ENCODE measurements at regions not wholly inside any gene's neighbourhood (a gene's known extent, or its start where the extent isn't known, plus 50 kb on each side); places are given as distances from the start of the nearest gene placed in this dataset.

DNA sequence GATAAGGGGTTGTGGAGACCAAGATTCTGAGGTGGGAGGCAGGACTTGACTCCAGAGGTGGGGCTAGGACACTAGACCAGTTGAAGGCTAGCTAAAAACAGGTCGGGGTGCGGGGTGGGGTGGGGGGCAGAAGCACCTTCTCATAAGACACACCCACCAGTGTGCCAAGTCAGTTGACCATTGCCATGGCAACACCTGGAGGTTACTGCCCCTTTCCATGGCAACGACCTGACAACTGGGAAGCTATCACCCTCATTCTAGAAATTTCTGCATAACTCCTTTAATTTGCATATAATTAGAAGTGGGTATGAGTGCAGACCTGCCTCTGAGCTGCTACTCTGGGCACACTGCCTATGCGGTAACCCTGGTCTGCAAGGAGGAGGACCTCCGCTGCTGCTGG, 53.9 kb upstream of the ALOX12 start:
- no peak for TF ChIP-seq MCM2 (IDR thresholded peaks at IDR 0.05; ENCODE audit: low read depth)
- TF ChIP-seq, protein P1, sequence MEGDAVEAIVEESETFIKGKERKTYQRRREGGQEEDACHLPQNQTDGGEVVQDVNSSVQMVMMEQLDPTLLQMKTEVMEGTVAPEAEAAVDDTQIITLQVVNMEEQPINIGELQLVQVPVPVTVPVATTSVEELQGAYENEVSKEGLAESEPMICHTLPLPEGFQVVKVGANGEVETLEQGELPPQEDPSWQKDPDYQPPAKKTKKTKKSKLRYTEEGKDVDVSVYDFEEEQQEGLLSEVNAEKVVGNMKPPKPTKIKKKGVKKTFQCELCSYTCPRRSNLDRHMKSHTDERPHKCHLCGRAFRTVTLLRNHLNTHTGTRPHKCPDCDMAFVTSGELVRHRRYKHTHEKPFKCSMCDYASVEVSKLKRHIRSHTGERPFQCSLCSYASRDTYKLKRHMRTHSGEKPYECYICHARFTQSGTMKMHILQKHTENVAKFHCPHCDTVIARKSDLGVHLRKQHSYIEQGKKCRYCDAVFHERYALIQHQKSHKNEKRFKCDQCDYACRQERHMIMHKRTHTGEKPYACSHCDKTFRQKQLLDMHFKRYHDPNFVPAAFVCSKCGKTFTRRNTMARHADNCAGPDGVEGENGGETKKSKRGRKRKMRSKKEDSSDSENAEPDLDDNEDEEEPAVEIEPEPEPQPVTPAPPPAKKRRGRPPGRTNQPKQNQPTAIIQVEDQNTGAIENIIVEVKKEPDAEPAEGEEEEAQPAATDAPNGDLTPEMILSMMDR (IDR thresholded peaks at IDR 0.05 in 2 of 3, conservative IDR thresholded peaks at IDR 0.05 in 1 of 3; ENCODE audit: insufficient read depth in 2 of 3, low read depth in 1 of 3, low read length in 3 of 3): no peak
- no peak for TF ChIP-seq SRSF3 (IDR thresholded peaks at IDR 0.05; ENCODE audit: insufficient read depth, low read length)
- no peak for TF ChIP-seq POLR2A (conservative IDR thresholded peaks at IDR 0.05)
- TF ChIP-seq NRF1 (conservative IDR thresholded peaks at IDR 0.05 in 1 of 2, IDR thresholded peaks at IDR 0.05 in 1 of 2): no peak
- no peak for TF ChIP-seq BCL6 (CRISPR knock-in tag; IDR thresholded peaks at IDR 0.05)
- no peak for TF ChIP-seq CTBP1 (IDR thresholded peaks at IDR 0.05; ENCODE audit: borderline replicate concordance)
- no peak for TF ChIP-seq ZNF274 (IDR thresholded peaks at IDR 0.05; ENCODE audit: borderline replicate concordance, low read depth, low read length)
- no peak for TF ChIP-seq POLR2AphosphoS5 (IDR thresholded peaks at IDR 0.05; ENCODE audit: control insufficient read depth, insufficient read depth, low read depth, low read length)
- TF ChIP-seq BRF1 (IDR thresholded peaks at IDR 0.05; ENCODE audit: borderline replicate concordance, extremely low read depth, insufficient read length): no peak
- TF ChIP-seq ZBTB7A (IDR thresholded peaks at IDR 0.05; ENCODE audit: borderline replicate concordance, control insufficient read depth, low read depth, low read length): no peak

Data from K562 (cell line).